ENCODE measurements at regions not wholly inside any gene's neighbourhood (a gene's known extent, or its start where the extent isn't known, plus 50 kb on each side); places are given as distances from the start of the nearest gene placed in this dataset.

DNA sequence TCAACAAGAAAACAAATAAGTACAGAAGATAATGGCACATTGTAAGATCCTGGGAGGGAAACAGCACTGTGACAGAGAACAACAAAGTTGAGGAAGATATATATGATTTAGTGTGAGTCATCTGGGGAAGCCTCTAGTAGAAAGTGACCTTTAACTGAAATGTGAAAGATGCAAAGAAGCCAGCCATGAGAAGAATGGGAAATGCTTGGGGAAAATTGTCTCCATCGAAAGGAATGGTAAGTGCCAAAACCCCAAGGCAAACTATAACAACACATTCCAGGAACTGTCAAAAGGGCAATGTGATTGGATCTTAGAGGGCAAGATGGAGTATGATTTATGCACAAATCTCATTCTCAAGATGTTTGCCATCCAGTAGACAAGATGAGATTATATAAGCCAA lies 537.8 kb upstream of the BRINP1 start:
- intact Hi-C loops (cut with micrococcal nuclease; ENCODE audit: unreplicated experiment) = no loop called here
- Histone ChIP-seq H3K4me3 (ENCODE audit: low read depth, low read length, poor library complexity, severe bottlenecking) (no peak overlapping the region), H3K4me1 (ENCODE audit: insufficient read depth, low read length, poor library complexity, severe bottlenecking) (no peaks in the 10 kb centered on the region), H3K79me2 (ENCODE audit: insufficient read depth, low read depth, low read length) (no peaks in the 10 kb centered on the region), H3K27ac (ENCODE audit: low read depth, low read length, poor library complexity, severe bottlenecking) (no peak overlapping the region), H3K36me3 (ENCODE audit: insufficient read depth, low read length) (no peaks in the 10 kb centered on the region), H3K9me3 (ENCODE audit: low read length) (no peaks in the 10 kb centered on the region), H3K4me2 (ENCODE audit: low read length) (no peak overlapping the region), H2AFZ (ENCODE audit: low read length) (no peak overlapping the region), H4K20me1 (ENCODE audit: insufficient read depth, low read length) (no peaks in the 10 kb centered on the region), H3K9me2 (ENCODE audit: insufficient read depth, low read length) (no peaks in the 10 kb centered on the region)
- DNase-seq (ENCODE audit: low spot score) = no peak
- ChIA-PET POLR2A (no interaction called here), CTCF (ENCODE audit: unreplicated experiment) (no interaction called here)
- no TSS peak for BruUV-seq (replicated peaks)
- no peak for TF ChIP-seq EZH2phosphoT487 (IDR thresholded peaks at IDR 0.05; ENCODE audit: borderline replicate concordance, low read depth, low read length)
- no peak for TF ChIP-seq CTCF (conservative IDR thresholded peaks at IDR 0.05; ENCODE audit: low read length)

DNA sequence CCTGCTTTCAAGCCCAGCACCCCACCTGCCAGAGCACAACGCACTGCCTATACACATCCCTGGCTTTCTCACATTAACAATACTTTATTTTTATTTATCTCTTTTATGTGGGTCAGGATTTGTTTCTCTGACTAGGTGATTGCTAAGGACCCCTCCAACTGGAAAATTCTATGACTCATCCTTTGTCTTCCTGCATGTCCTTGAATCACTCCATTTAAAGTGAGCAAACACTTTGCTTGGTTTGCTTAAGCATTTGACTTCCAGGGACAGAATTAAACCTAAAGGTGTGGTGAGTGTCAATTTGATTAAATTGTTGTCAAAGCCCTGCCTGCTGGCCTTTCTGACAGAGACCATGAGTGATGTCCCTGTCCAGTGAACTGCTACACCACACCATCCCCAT lies 536.5 kb upstream of the BRINP1 start:
- H4K20me1 ChIP-seq (ENCODE audit: insufficient read depth, low read length) = no peaks in the 10 kb centered on the region
- CTCF ChIA-PET (ENCODE audit: unreplicated experiment) = no interaction called here
- H3K4me3 ChIP-seq (ENCODE audit: low read depth, low read length, poor library complexity, severe bottlenecking) = no peak overlapping the region
- intact Hi-C loops (cut with micrococcal nuclease; ENCODE audit: unreplicated experiment) = no loop called here
- no peak overlapping the region for H3K27ac ChIP-seq (ENCODE audit: low read depth, low read length, poor library complexity, severe bottlenecking)
- no peaks in the 10 kb centered on the region for H3K9me2 ChIP-seq (ENCODE audit: insufficient read depth, low read length)
- H2AFZ ChIP-seq (ENCODE audit: low read length) = no peak overlapping the region
- H3K4me1 ChIP-seq (ENCODE audit: insufficient read depth, low read length, poor library complexity, severe bottlenecking) = no peaks in the 10 kb centered on the region
- H3K79me2 ChIP-seq (ENCODE audit: insufficient read depth, low read depth, low read length) = no peaks in the 10 kb centered on the region
- no peak for DNase-seq (ENCODE audit: low spot score)
- POLR2A ChIA-PET = no interaction called here
- no peaks in the 10 kb centered on the region for H3K9me3 ChIP-seq (ENCODE audit: low read length)
- H3K36me3 ChIP-seq (ENCODE audit: insufficient read depth, low read length) = no peaks in the 10 kb centered on the region
- H3K4me2 ChIP-seq (ENCODE audit: low read length) = no peak overlapping the region
- TF ChIP-seq CTCF (conservative IDR thresholded peaks at IDR 0.05; ENCODE audit: low read length) (no peak), EZH2phosphoT487 (IDR thresholded peaks at IDR 0.05; ENCODE audit: borderline replicate concordance, low read depth, low read length) (no peak)
- BruUV-seq (replicated peaks) = no TSS peak

DNA sequence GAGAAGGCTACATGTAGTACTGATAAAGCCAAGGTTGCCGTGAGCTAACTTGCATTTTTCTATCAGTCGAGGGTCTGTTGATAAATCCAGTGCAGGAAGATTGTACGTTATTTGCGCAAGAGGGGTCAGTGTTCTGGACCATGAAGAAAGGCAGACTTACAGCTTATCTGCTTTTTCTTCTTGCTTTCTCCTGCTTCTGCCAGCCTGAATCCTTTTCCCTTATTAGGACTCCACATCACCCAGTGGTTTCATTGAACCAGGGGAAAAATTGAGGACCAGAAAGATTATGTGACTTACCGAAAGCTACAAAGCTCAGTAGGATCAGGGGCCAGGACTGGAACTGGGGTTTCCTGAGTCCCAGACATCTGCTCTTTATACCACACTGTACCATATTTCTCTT lies 534.6 kb upstream of the BRINP1 start:
- TF ChIP-seq EZH2phosphoT487 (IDR thresholded peaks at IDR 0.05; ENCODE audit: borderline replicate concordance, low read depth, low read length) (no peak), CTCF (conservative IDR thresholded peaks at IDR 0.05; ENCODE audit: low read length) (no peak)
- Histone ChIP-seq H4K20me1 (ENCODE audit: insufficient read depth, low read length) (no peaks in the 10 kb centered on the region), H3K4me1 (ENCODE audit: insufficient read depth, low read length, poor library complexity, severe bottlenecking) (no peaks in the 10 kb centered on the region), H3K9me2 (ENCODE audit: insufficient read depth, low read length) (no peaks in the 10 kb centered on the region), H3K79me2 (ENCODE audit: insufficient read depth, low read depth, low read length) (no peaks in the 10 kb centered on the region), H3K27ac (ENCODE audit: low read depth, low read length, poor library complexity, severe bottlenecking) (no peak overlapping the region), H2AFZ (ENCODE audit: low read length) (no peak overlapping the region), H3K4me2 (ENCODE audit: low read length) (no peak overlapping the region), H3K9me3 (ENCODE audit: low read length) (no peaks in the 10 kb centered on the region), H3K4me3 (ENCODE audit: low read depth, low read length, poor library complexity, severe bottlenecking) (no peak overlapping the region), H3K36me3 (ENCODE audit: insufficient read depth, low read length) (no peaks in the 10 kb centered on the region)
- BruUV-seq (replicated peaks) = no TSS peak
- intact Hi-C loops (cut with micrococcal nuclease; ENCODE audit: unreplicated experiment) = no loop called here
- no peak for DNase-seq (ENCODE audit: low spot score)
- POLR2A ChIA-PET = interaction anchor here (0.6 to 0.9 kb wide), 2 partner anchors 365 to 1688 kb away, joined by 3 read pairs; no protein-coding TSS in a partner anchor
- CTCF ChIA-PET (ENCODE audit: unreplicated experiment) = no interaction called here

Data from OCI-LY7 (cell line).